ENCODE measurements at regions not wholly inside any gene's neighbourhood (a gene's known extent, or its start where the extent isn't known, plus 50 kb on each side); places are given as distances from the start of the nearest gene placed in this dataset.

DNA sequence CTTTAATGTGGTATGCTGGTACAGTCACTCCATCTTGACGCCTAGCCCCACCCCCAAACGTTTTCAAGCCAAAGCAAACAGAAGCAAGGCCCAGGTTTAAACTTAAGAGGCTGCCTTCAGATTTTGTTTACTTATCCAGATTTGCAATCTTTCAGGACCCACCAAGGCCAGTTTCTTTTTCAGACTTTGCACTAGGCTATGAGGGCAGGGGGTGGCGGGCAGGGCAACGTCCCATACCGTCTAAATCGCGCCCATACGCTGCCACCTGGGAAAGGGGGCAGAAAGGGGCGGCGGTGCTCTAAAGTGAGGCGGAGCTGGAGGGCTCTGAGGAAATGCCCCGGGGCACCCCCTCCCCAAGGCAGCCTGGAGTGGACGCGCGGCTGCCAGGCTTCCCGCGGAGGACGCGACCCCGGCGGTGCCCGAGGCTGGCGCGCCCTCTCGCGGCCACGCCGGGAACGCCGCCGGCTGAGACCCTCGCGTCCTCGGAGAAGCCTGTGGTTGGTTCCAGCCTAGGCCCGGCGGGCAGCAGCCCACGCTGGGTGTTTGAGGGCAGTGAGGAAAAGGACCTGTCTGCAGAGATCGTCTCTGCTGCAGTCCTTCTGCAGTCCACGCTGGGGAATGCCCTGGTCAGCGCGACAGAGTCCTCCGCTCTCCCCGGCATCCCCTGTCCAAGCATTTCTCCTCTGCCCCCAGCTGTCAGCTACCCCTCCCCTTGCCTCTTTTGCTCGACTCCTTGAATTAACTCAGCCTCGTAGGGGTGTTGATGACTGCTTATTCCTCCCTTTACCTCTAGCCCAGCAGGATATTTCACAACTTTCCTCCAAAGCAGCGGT, 93.7 kb upstream of the PRNP start:
- Histone ChIP-seq H3K4me1 (ENCODE audit: control extremely low read depth in 1 of 4, control insufficient read depth in 4 of 4, insufficient read depth in 4 of 4, low read length in 3 of 4) (peaks cover 0 to 8% (median 4%) of the 10 kb centered on the region in 4 experiments), H3K27ac (ENCODE audit: insufficient read depth in 1 of 2, low read depth in 1 of 2, low read length in 2 of 2, poor library complexity in 1 of 2, severe bottlenecking in 2 of 2) (no peak overlapping the region), H3K36me3 (ENCODE audit: control insufficient read depth in 4 of 4, insufficient read depth in 4 of 4, low read length in 3 of 4) (no peaks in the 10 kb centered on the region), H3K27me3 (replicated peaks in 2 of 5; ENCODE audit: control insufficient read depth in 4 of 5, insufficient read depth in 5 of 5, low read length in 4 of 5) (peaks cover 0 to 8% (median 4%) of the 10 kb centered on the region in 5 experiments), H3K4me3 (ENCODE audit: control insufficient read depth in 1 of 7, extremely low read depth in 1 of 7, insufficient read depth in 4 of 7, low read depth in 2 of 7, low read length in 6 of 7) (peak overlapping the region in 6 of 7 experiments; percentile 49 to 82 (median 58)), H3K9me3 (ENCODE audit: control extremely low read depth in 1 of 5, control insufficient read depth in 4 of 5, insufficient read depth in 2 of 5, low read depth in 1 of 5, low read length in 4 of 5) (no peaks in the 10 kb centered on the region)
- WGBS (ENCODE audit: insufficient coverage): 7% methylated on average over 45 of the region's 46 CpGs
- DNase-seq: peak; percentile 31 to 65 (median 58)
- POLR2A ChIA-PET: no interaction called here
- CTCF ChIA-PET: interaction anchor here (0.8 to 3.7 kb wide), 8 partner anchors 10 to 569 kb away, joined by 3 to 19 read pairs (median 3); no protein-coding TSS in a partner anchor

DNA sequence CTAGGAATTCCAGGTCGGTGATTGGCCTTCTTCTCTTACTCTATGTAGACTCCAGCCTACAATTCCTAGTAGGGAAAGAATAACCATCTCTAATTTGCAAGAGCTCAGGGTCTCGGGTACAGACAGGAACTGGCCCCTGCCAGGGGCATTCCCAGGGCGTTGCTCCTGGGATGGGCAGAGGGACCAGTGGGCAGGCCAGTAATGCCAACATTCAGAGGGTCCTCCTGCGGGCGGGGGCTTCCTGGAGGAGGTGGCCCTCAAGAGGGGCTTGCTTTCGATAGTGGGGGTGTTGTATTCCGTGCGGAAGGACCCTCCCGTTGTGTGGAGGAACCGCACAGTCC, 94.3 kb upstream of the PRNP start:
- Histone ChIP-seq H3K4me1 (ENCODE audit: control extremely low read depth in 1 of 4, control insufficient read depth in 4 of 4, insufficient read depth in 4 of 4, low read length in 3 of 4) (peaks cover 0 to 8% (median 4%) of the 10 kb centered on the region in 4 experiments), H3K9me3 (ENCODE audit: control extremely low read depth in 1 of 5, control insufficient read depth in 4 of 5, insufficient read depth in 2 of 5, low read depth in 1 of 5, low read length in 4 of 5) (no peaks in the 10 kb centered on the region), H3K4me3 (ENCODE audit: control insufficient read depth in 1 of 7, extremely low read depth in 1 of 7, insufficient read depth in 4 of 7, low read depth in 2 of 7, low read length in 6 of 7) (peak overlapping the region in 4 of 7 experiments; percentile 57 to 82 (median 68)), H3K36me3 (ENCODE audit: control insufficient read depth in 4 of 4, insufficient read depth in 4 of 4, low read length in 3 of 4) (no peaks in the 10 kb centered on the region), H3K27me3 (replicated peaks in 2 of 5; ENCODE audit: control insufficient read depth in 4 of 5, insufficient read depth in 5 of 5, low read length in 4 of 5) (peaks cover 0 to 8% (median 2%) of the 10 kb centered on the region in 5 experiments), H3K27ac (ENCODE audit: insufficient read depth in 1 of 2, low read depth in 1 of 2, low read length in 2 of 2, poor library complexity in 1 of 2, severe bottlenecking in 2 of 2) (no peak overlapping the region)
- ChIA-PET POLR2A (no interaction called here), CTCF (interaction anchor here (0.8 to 3.7 kb wide), 9 partner anchors 11 to 568 kb away, joined by 3 to 19 read pairs (median 3); no protein-coding TSS in a partner anchor)
- DNase-seq: no peak
- WGBS (ENCODE audit: insufficient coverage): 48% methylated on average over 7 of the region's 10 CpGs

DNA sequence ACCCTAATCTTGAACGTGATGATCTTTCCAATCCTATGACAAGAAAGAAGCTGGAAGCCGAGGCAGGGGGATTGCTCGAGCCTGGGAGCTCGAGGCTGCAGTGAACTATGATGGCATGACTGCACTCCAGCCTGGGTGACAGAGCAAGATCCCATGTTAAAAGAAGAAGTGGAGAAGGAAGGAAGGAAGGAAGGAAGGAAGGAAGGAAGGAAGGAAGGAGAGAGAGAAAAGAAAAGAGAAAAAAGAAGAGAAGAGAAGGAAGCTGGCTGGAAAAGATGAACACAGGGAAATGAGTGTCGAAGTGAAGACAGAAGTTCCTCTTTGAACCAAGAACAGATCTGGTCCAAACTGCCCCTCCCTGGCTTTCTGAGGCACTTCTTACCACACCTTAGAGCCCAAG, 100.5 kb upstream of the PRNP start:
- Histone ChIP-seq H3K9me3 (ENCODE audit: control extremely low read depth in 1 of 5, control insufficient read depth in 4 of 5, insufficient read depth in 2 of 5, low read depth in 1 of 5, low read length in 4 of 5) (no peaks in the 10 kb centered on the region), H3K36me3 (ENCODE audit: control insufficient read depth in 4 of 4, insufficient read depth in 4 of 4, low read length in 3 of 4) (no peaks in the 10 kb centered on the region), H3K27me3 (replicated peaks in 2 of 5; ENCODE audit: control insufficient read depth in 4 of 5, insufficient read depth in 5 of 5, low read length in 4 of 5) (peaks cover 0 to 7% (median 0%) of the 10 kb centered on the region in 5 experiments), H3K27ac (ENCODE audit: insufficient read depth in 1 of 2, low read depth in 1 of 2, low read length in 2 of 2, poor library complexity in 1 of 2, severe bottlenecking in 2 of 2) (no peak overlapping the region), H3K4me1 (ENCODE audit: control extremely low read depth in 1 of 4, control insufficient read depth in 4 of 4, insufficient read depth in 4 of 4, low read length in 3 of 4) (no peaks in the 10 kb centered on the region), H3K4me3 (ENCODE audit: control insufficient read depth in 1 of 7, extremely low read depth in 1 of 7, insufficient read depth in 4 of 7, low read depth in 2 of 7, low read length in 6 of 7) (no peak overlapping the region)
- no peak for DNase-seq
- ChIA-PET POLR2A (interaction anchor here (0.5 to 0.6 kb wide), 2 partner anchors 77 to 348 kb away, joined by 3 read pairs; no protein-coding TSS in a partner anchor), CTCF (interaction anchor here (0.7 to 1.6 kb wide), 4 partner anchors 9 to 67 kb away, joined by 3 read pairs; no protein-coding TSS in a partner anchor)
- 85% methylated on average over 4 of the region's 5 CpGs for WGBS (ENCODE audit: insufficient coverage)

DNA sequence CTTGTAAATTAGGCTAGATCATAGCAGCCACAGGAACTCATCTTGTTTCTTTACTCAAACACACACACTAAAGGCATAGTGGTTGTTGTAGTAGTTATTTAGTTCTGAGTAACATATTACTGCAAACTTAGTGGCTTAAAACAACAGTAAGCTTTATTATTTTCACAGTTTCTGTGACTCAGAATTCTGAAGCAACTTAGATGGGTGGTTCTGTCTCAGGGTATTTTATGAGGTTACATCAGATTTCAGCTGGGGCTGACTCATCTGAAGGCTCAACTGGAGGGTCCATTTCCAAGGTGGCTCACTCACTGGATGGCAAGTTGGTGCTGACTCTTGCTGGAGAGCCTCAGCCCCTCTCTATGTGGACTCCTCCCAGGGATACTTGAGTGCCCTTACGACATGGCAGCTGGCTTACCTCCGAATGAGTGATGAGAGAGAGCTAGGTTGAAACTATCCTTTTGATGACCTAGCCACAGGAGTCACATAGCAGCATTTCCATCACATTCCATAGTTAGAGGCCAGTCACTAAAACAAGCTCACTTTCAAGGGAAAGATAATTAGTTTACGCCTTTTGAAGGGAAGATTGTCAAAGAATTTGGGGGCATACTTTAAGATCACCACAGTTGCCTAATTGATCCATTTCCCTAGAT, 101.0 kb upstream of the PRNP start:
- Histone ChIP-seq H3K4me1 (ENCODE audit: control extremely low read depth in 1 of 4, control insufficient read depth in 4 of 4, insufficient read depth in 4 of 4, low read length in 3 of 4) (no peaks in the 10 kb centered on the region), H3K27ac (ENCODE audit: insufficient read depth in 1 of 2, low read depth in 1 of 2, low read length in 2 of 2, poor library complexity in 1 of 2, severe bottlenecking in 2 of 2) (no peak overlapping the region), H3K9me3 (ENCODE audit: control extremely low read depth in 1 of 5, control insufficient read depth in 4 of 5, insufficient read depth in 2 of 5, low read depth in 1 of 5, low read length in 4 of 5) (no peaks in the 10 kb centered on the region), H3K27me3 (replicated peaks in 2 of 5; ENCODE audit: control insufficient read depth in 4 of 5, insufficient read depth in 5 of 5, low read length in 4 of 5) (peaks cover 0 to 7% (median 0%) of the 10 kb centered on the region in 5 experiments), H3K36me3 (ENCODE audit: control insufficient read depth in 4 of 4, insufficient read depth in 4 of 4, low read length in 3 of 4) (no peaks in the 10 kb centered on the region), H3K4me3 (ENCODE audit: control insufficient read depth in 1 of 7, extremely low read depth in 1 of 7, insufficient read depth in 4 of 7, low read depth in 2 of 7, low read length in 6 of 7) (no peak overlapping the region)
- ChIA-PET CTCF (interaction anchor here (0.7 to 1.6 kb wide), 3 partner anchors 9 to 67 kb away, joined by 3 read pairs; no protein-coding TSS in a partner anchor), POLR2A (interaction anchor here (0.5 to 0.6 kb wide), 2 partner anchors 77 to 347 kb away, joined by 3 read pairs; no protein-coding TSS in a partner anchor)
- 100% methylated on average over 1 of the region's 3 CpGs for WGBS (ENCODE audit: insufficient coverage)
- no peak for DNase-seq

DNA sequence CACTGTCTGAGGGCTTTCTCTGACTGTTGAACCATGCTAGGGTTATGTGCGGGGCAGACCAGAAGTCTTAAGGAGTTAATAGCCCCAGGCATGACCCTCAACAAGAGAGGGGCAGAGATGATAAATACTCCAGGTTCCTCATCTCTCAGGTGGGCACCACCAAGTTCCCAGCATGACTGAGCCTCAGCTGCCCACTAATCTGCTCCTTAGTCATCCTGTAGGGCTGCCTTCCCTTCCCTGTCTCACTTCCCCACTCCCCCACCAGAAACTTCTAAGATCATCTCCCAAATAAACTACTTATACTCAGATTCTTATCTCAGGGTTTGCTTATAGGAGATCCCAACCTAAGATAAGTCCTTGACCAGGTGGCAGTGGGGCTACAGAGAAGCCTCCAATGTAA, 101.7 kb upstream of the PRNP start:
- CTCF ChIA-PET: interaction anchor here (1.6 kb wide), 1 partner anchor 10 kb away, joined by 3 read pairs; no protein-coding TSS in a partner anchor

DNA sequence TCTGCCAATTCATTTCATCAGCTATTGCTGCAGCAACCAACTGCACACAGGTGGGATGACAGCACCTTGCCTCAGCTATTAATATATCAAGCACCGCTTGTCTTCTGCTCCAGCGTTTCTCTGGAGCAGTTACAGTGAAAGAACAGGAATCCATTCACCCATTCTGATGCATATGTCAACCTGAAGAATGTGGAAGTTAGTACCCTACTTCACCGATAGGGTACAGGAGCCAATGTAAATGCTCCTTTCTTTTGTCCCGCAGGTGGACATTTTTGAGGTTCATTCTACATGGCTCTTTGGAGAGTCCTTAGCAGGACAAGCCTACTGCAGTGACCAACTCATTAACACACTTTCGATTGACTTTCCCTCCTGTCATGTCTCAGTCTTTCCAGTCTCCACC, 104.4 kb upstream of the PRNP start:
- Histone ChIP-seq H3K27me3 (replicated peaks in 2 of 5; ENCODE audit: control insufficient read depth in 4 of 5, insufficient read depth in 5 of 5, low read length in 4 of 5) (peaks cover 0 to 5% (median 0%) of the 10 kb centered on the region in 5 experiments), H3K36me3 (ENCODE audit: control insufficient read depth in 4 of 4, insufficient read depth in 4 of 4, low read length in 3 of 4) (no peaks in the 10 kb centered on the region), H3K4me1 (ENCODE audit: control extremely low read depth in 1 of 4, control insufficient read depth in 4 of 4, insufficient read depth in 4 of 4, low read length in 3 of 4) (no peaks in the 10 kb centered on the region), H3K9me3 (ENCODE audit: control extremely low read depth in 1 of 5, control insufficient read depth in 4 of 5, insufficient read depth in 2 of 5, low read depth in 1 of 5, low read length in 4 of 5) (peaks cover 0 to 2% (median 0%) of the 10 kb centered on the region in 5 experiments), H3K4me3 (ENCODE audit: control insufficient read depth in 1 of 7, extremely low read depth in 1 of 7, insufficient read depth in 4 of 7, low read depth in 2 of 7, low read length in 6 of 7) (no peak overlapping the region), H3K27ac (ENCODE audit: insufficient read depth in 1 of 2, low read depth in 1 of 2, low read length in 2 of 2, poor library complexity in 1 of 2, severe bottlenecking in 2 of 2) (no peak overlapping the region)
- POLR2A ChIA-PET: no interaction called here
- CTCF ChIA-PET: interaction anchor here (0.6 to 1.1 kb wide), 2 partner anchors 13 to 253 kb away, joined by 3 read pairs; no protein-coding TSS in a partner anchor
- no peak for DNase-seq
- WGBS (ENCODE audit: insufficient coverage): 65% methylated on average over 4 of the region's 5 CpGs

More for the DNA sequence above, 101.7 kb upstream of the PRNP start:
- Histone ChIP-seq H3K4me1 (ENCODE audit: control extremely low read depth in 1 of 4, control insufficient read depth in 4 of 4, insufficient read depth in 4 of 4, low read length in 3 of 4) (no peaks in the 10 kb centered on the region), H3K9me3 (ENCODE audit: control extremely low read depth in 1 of 5, control insufficient read depth in 4 of 5, insufficient read depth in 2 of 5, low read depth in 1 of 5, low read length in 4 of 5) (no peaks in the 10 kb centered on the region), H3K36me3 (ENCODE audit: control insufficient read depth in 4 of 4, insufficient read depth in 4 of 4, low read length in 3 of 4) (no peaks in the 10 kb centered on the region), H3K27ac (ENCODE audit: insufficient read depth in 1 of 2, low read depth in 1 of 2, low read length in 2 of 2, poor library complexity in 1 of 2, severe bottlenecking in 2 of 2) (no peak overlapping the region), H3K4me3 (ENCODE audit: control insufficient read depth in 1 of 7, extremely low read depth in 1 of 7, insufficient read depth in 4 of 7, low read depth in 2 of 7, low read length in 6 of 7) (no peak overlapping the region), H3K27me3 (replicated peaks in 2 of 5; ENCODE audit: control insufficient read depth in 4 of 5, insufficient read depth in 5 of 5, low read length in 4 of 5) (peaks cover 0 to 7% (median 0%) of the 10 kb centered on the region in 5 experiments)
- no CpG with 5 or more reads among the region's 1 CpG for WGBS (ENCODE audit: insufficient coverage)
- DNase-seq: no peak
- POLR2A ChIA-PET: no interaction called here

Data from common myeloid progenitor, CD34-positive (primary cell).